ENCODE measurements at regions not wholly inside any gene's neighbourhood (a gene's known extent, or its start where the extent isn't known, plus 50 kb on each side); places are given as distances from the start of the nearest gene placed in this dataset.

- TF ChIP-seq, protein P1, sequence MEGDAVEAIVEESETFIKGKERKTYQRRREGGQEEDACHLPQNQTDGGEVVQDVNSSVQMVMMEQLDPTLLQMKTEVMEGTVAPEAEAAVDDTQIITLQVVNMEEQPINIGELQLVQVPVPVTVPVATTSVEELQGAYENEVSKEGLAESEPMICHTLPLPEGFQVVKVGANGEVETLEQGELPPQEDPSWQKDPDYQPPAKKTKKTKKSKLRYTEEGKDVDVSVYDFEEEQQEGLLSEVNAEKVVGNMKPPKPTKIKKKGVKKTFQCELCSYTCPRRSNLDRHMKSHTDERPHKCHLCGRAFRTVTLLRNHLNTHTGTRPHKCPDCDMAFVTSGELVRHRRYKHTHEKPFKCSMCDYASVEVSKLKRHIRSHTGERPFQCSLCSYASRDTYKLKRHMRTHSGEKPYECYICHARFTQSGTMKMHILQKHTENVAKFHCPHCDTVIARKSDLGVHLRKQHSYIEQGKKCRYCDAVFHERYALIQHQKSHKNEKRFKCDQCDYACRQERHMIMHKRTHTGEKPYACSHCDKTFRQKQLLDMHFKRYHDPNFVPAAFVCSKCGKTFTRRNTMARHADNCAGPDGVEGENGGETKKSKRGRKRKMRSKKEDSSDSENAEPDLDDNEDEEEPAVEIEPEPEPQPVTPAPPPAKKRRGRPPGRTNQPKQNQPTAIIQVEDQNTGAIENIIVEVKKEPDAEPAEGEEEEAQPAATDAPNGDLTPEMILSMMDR (IDR thresholded peaks at IDR 0.05), result no peak
- TF ChIP-seq EZH2 (IDR thresholded peaks at IDR 0.05; ENCODE audit: borderline replicate concordance, insufficient read depth, low read depth, low read length, poor library complexity, severe bottlenecking), result no peak
These were observed 1049.8 kb downstream of the SORCS1 start for GRCh38 chr10:106114656-106115186.

All from B cell (primary cell).